ENCODE measurements at regions not wholly inside any gene's neighbourhood (a gene's known extent, or its start where the extent isn't known, plus 50 kb on each side); places are given as distances from the start of the nearest gene placed in this dataset.

GRCh38 chr3:34399401-34399800 is 601.0 kb downstream of the PDCD6IP start:
- Histone ChIP-seq H3F3A (replicated peaks; ENCODE audit: low read depth) (no peaks in the 10 kb centered on the region), H3K27ac (ENCODE audit: low read depth) (no peak overlapping the region), H2AFZ (no peak overlapping the region), H3K79me2 (replicated peaks; ENCODE audit: insufficient read depth) (no peaks in the 10 kb centered on the region), H3K36me3 (ENCODE audit: insufficient read depth) (no peaks in the 10 kb centered on the region), H3K4me3 (no peak overlapping the region), H3K4me2 (no peak overlapping the region), H4K20me1 (replicated peaks; ENCODE audit: insufficient read depth) (no peaks in the 10 kb centered on the region), H3K4me1 (ENCODE audit: insufficient read depth) (no peaks in the 10 kb centered on the region), H3K27me3 (ENCODE audit: insufficient read depth) (no peaks in the 10 kb centered on the region), H3K9me2 (ENCODE audit: insufficient read depth) (no peaks in the 10 kb centered on the region; the same call in 1 of the 2 replicates)
- ATAC-seq (no peak), DNase-seq (ENCODE audit: low spot score) (no peak)
- H3K27ac Mint-ChIP-seq: no peak overlapping the region
- H3K4me3 Mint-ChIP-seq: no peak overlapping the region
- H3K9me3 Mint-ChIP-seq: no peaks in the 10 kb centered on the region; the same call in 1 of the 3 replicates
- TF ChIP-seq EZH2 (IDR thresholded peaks at IDR 0.05; ENCODE audit: low read depth, unreplicated experiment) (no peak), ZNF331 (CRISPR knock-in tag; IDR thresholded peaks at IDR 0.05; ENCODE audit: low read depth) (no peak), JUNB (IDR thresholded peaks at IDR 0.05; ENCODE audit: unreplicated experiment) (no peak), ZNF114 (CRISPR knock-in tag; IDR thresholded peaks at IDR 0.05) (no peak), CREB1 (CRISPR knock-in tag; IDR thresholded peaks at IDR 0.05; ENCODE audit: low read depth) (no peak), EZH2phosphoT487 (IDR thresholded peaks at IDR 0.05; ENCODE audit: unreplicated experiment) (no peak), CTCF (conservative IDR thresholded peaks at IDR 0.05; ENCODE audit: low read depth in 2 of 2) (no peak), STAT1 (IDR thresholded peaks at IDR 0.05; ENCODE audit: unreplicated experiment) (no peak), ETS1 (IDR thresholded peaks at IDR 0.05) (no peak), POLR2AphosphoS5 (IDR thresholded peaks at IDR 0.05; ENCODE audit: low read depth) (no peak), REST (IDR thresholded peaks at IDR 0.05; ENCODE audit: unreplicated experiment) (no peak), ZNF462 (CRISPR knock-in tag; IDR thresholded peaks at IDR 0.05) (no peak), NANOG (IDR thresholded peaks at IDR 0.05; ENCODE audit: borderline replicate concordance) (no peak)
- no peaks in the 10 kb centered on the region; the same call in 2 of the 3 replicates for H3K36me3 Mint-ChIP-seq (ENCODE audit: low read depth)
- peaks cover 8% of the 10 kb centered on the region for H3K27me3 Mint-ChIP-seq (ENCODE audit: insufficient read depth, low read depth, poor library complexity)
- no peaks in the 10 kb centered on the region for H3K4me1 Mint-ChIP-seq

Measured in GM23338 (cell line).